H1 (cell line): ENCODE measurements at regions not wholly inside any gene's neighbourhood (a gene's known extent, or its start where the extent isn't known, plus 50 kb on each side); places are given as distances from the start of the nearest gene placed in this dataset.

ENCODE experiments used
- CTCF ChIA-PET: fragments of 300-600 bp; sonication (Branson Sonifier 250); formaldehyde crosslinking; loops from one replicate; lab custom pipeline; 2021; ENCODE audit not compliant: partially characterized antibody; lab: Charles Lee
- POLR2A ChIA-PET: fragments of 300-600 bp; sonication (Branson Sonifier 250); formaldehyde crosslinking; loops from one replicate; lab custom pipeline; 2021; ENCODE audit warnings: inconsistent platforms; ENCODE audit not compliant: partially characterized antibody; lab: Charles Lee
- DNase-seq, 2 experiments: peaks; one replicate each; pipeline versions ENCODE4 v3.0.0 to v3.0.0-alpha.2; 2010 to 2022; ENCODE audit warnings: low spot score in 2 of 2, low read depth in 1 of 2, mixed read lengths in 1 of 2
- FAIRE-seq: peaks from 2 replicates; lab custom pipeline; 2011; peaks lifted over from hg19 to GRCh38; lab: Jason Lieb, UNC
- H2AFZ ChIP-seq: 2 replicates; pipeline ENCODE4 v1.8.1; 2012; ENCODE audit warnings: low read length, inconsistent platforms
- H2AK5ac ChIP-seq: 2 replicates; pipeline ENCODE4 v1.6.1; 2013; ENCODE audit warnings: low read depth, low read length
- H2BK120ac ChIP-seq: replicated peaks from 2 replicates; pipeline ENCODE3; 2013; ENCODE audit warnings: low read depth, low read length, inconsistent platforms
- H2BK12ac ChIP-seq: 2 replicates; pipeline ENCODE4 v1.6.1; 2013; ENCODE audit warnings: low read depth, low read length
- H2BK15ac ChIP-seq: 2 replicates; pipeline ENCODE4 v1.6.1; 2013; ENCODE audit warnings: low read length
- H2BK20ac ChIP-seq: 2 replicates; pipeline ENCODE4 v1.6.1; 2013; ENCODE audit warnings: low read length
- H2BK5ac ChIP-seq: 2 replicates; pipeline ENCODE4 v1.6.1; 2013; ENCODE audit warnings: low read depth, low read length
- H3K14ac ChIP-seq: 2 replicates; pipeline ENCODE4 v1.6.1; 2013; ENCODE audit warnings: inconsistent platforms; ENCODE audit not compliant: insufficient read length
- H3K18ac ChIP-seq: 2 replicates; pipeline ENCODE4 v1.6.1; 2013; ENCODE audit warnings: low read length; ENCODE audit errors: extremely low read depth
- H3K23ac ChIP-seq: 2 replicates; pipeline ENCODE4 v1.6.1; 2013; ENCODE audit warnings: inconsistent platforms; ENCODE audit not compliant: insufficient read length
- H3K23me2 ChIP-seq: 2 replicates; pipeline ENCODE4 v1.6.1; 2013; ENCODE audit warnings: low read depth, low read length
- H3K27ac ChIP-seq: 2 replicates; pipeline ENCODE4 v1.6.1; 2011; ENCODE audit warnings: low read depth, low read length, inconsistent platforms
- H3K27me3 ChIP-seq, 4 experiments: replicated peaks in 1 of 4; 1 replicate in 1 of 4; 2 replicates in 3 of 4; pipeline versions ENCODE4 v1.6.1 to v1.8.1; 2011 to 2013; ENCODE audit warnings: low read length in 3 of 4, mild to moderate bottlenecking in 3 of 4, inconsistent platforms in 2 of 4, mixed read lengths in 2 of 4, moderate library complexity in 1 of 4; ENCODE audit not compliant: control insufficient read depth in 3 of 4, insufficient read depth in 3 of 4; ENCODE audit errors: extremely low read depth in 1 of 4
- H3K36me3 ChIP-seq, 4 experiments: 2 replicates each; pipeline versions ENCODE4 v1.6.1 to v1.8.1; 2011 to 2013; ENCODE audit warnings: mild to moderate bottlenecking in 4 of 4, low read length in 3 of 4, moderate library complexity in 2 of 4, control low read depth in 1 of 4, inconsistent platforms in 1 of 4; ENCODE audit not compliant: insufficient read depth in 4 of 4, control insufficient read depth in 2 of 4
- H3K4ac ChIP-seq: replicated peaks from 2 replicates; pipeline ENCODE3; 2013; ENCODE audit warnings: low read length, low read depth, mixed read lengths, inconsistent platforms; ENCODE audit not compliant: insufficient read length
- H3K4me1 ChIP-seq, 4 experiments: replicated peaks in 1 of 4; 1 replicate in 1 of 4; 2 replicates in 3 of 4; pipeline versions ENCODE4 v1.6.1 to v1.8.1; 2011 to 2013; ENCODE audit warnings: low read length in 3 of 4, inconsistent platforms in 2 of 4, mixed read lengths in 1 of 4; ENCODE audit not compliant: insufficient read depth in 4 of 4, control insufficient read depth in 3 of 4
- H3K4me2 ChIP-seq, 2 experiments: 2 replicates each; pipeline versions ENCODE4 v1.6.1 to v1.8.1; 2011 to 2013; ENCODE audit warnings: low read depth in 2 of 2, low read length in 2 of 2, control low read depth in 1 of 2, inconsistent platforms in 1 of 2, mild to moderate bottlenecking in 1 of 2; ENCODE audit not compliant: insufficient read depth in 1 of 2
- H3K4me3 ChIP-seq, 4 experiments: fragments of 200-600, 300-600 bp in 1 of 4; sonication (generic), shearing (Covaris generic), sonication (Bioruptor Twin) in 1 of 4; 2 replicates each; pipeline versions ENCODE4 v1.5.1 to v1.8.1; 2011 to 2016; ENCODE audit warnings: low read length in 4 of 4, low read depth in 3 of 4, control low read depth in 2 of 4, inconsistent platforms in 2 of 4, mild to moderate bottlenecking in 2 of 4, mixed read lengths in 1 of 4, moderate library complexity in 1 of 4; ENCODE audit not compliant: insufficient read depth in 2 of 4; ENCODE audit errors: extremely low read depth in 1 of 4
- H3K56ac ChIP-seq: replicated peaks from 2 replicates; pipeline ENCODE3; 2013; ENCODE audit warnings: low read depth, mild to moderate bottlenecking, mixed read lengths, low read length, inconsistent platforms; ENCODE audit not compliant: insufficient read length
- H3K79me1 ChIP-seq: 2 replicates; pipeline ENCODE4 v1.6.1; 2013; ENCODE audit warnings: low read depth, low read length, control low read depth
- H3K79me2 ChIP-seq, 2 experiments: 2 replicates each; pipeline versions ENCODE4 v1.6.1 to v1.8.1; 2012 to 2013; ENCODE audit warnings: low read length in 2 of 2, mild to moderate bottlenecking in 2 of 2, inconsistent platforms in 1 of 2; ENCODE audit not compliant: insufficient read depth in 2 of 2, control insufficient read depth in 1 of 2
- H3K9ac ChIP-seq, 4 experiments: replicated peaks in 1 of 4; 1 replicate in 1 of 4; 2 replicates in 3 of 4; pipeline versions ENCODE4 v1.6.1 to v1.8.1; 2011 to 2013; ENCODE audit warnings: low read depth in 3 of 4, low read length in 3 of 4, control low read depth in 2 of 4, mild to moderate bottlenecking in 2 of 4, moderate library complexity in 2 of 4, inconsistent platforms in 1 of 4; ENCODE audit errors: extremely low read depth in 1 of 4
- H3K9me3 ChIP-seq, 2 experiments: 2 replicates each; pipeline versions ENCODE4 v1.6.1 to v1.8.1; 2012 to 2013; ENCODE audit warnings: mild to moderate bottlenecking in 2 of 2, moderate library complexity in 2 of 2, control low read depth in 1 of 2, inconsistent platforms in 1 of 2, low read depth in 1 of 2, low read length in 1 of 2, mixed read lengths in 1 of 2; ENCODE audit not compliant: insufficient read depth in 2 of 2
- H4K20me1 ChIP-seq, 2 experiments: replicated peaks in 1 of 2; 2 replicates each; pipeline versions ENCODE3 to v1.8.1; 2011 to 2013; ENCODE audit warnings: inconsistent platforms in 2 of 2, low read length in 2 of 2, mild to moderate bottlenecking in 1 of 2; ENCODE audit not compliant: insufficient read depth in 2 of 2, control insufficient read depth in 1 of 2
- H4K5ac ChIP-seq: 2 replicates; pipeline ENCODE4 v1.6.1; 2013; ENCODE audit warnings: low read length, low read depth, mixed read lengths, inconsistent platforms; ENCODE audit not compliant: insufficient read length
- H4K8ac ChIP-seq: 2 replicates; pipeline ENCODE4 v1.8.0; 2013; ENCODE audit warnings: mild to moderate bottlenecking, moderate library complexity, low read length, inconsistent platforms; ENCODE audit not compliant: insufficient read depth; ENCODE audit errors: extremely low read depth
- H4K91ac ChIP-seq: replicated peaks from 2 replicates; pipeline ENCODE3; 2013; ENCODE audit warnings: low read length, mixed read lengths, inconsistent platforms; ENCODE audit not compliant: insufficient read length
- CREB1 ChIP-seq: IDR thresholded peaks from 2 replicates; pipeline ENCODE4 v1.6.1; 2012; ENCODE audit warnings: inconsistent platforms
- EGR1 ChIP-seq: IDR thresholded peaks from 2 replicates; pipeline ENCODE4 v1.6.1; 2011; ENCODE audit warnings: low read depth, low read length, borderline replicate concordance
- HDAC2 ChIP-seq, 2 experiments: fragments of 300-600 bp in 1 of 2; sonication (generic) in 1 of 2; IDR thresholded peaks; 2 replicates each; pipeline ENCODE4 v1.6.1; 2011 to 2012; ENCODE audit warnings: low read depth in 2 of 2, low read length in 2 of 2, mild to moderate bottlenecking in 2 of 2, moderate library complexity in 2 of 2, borderline replicate concordance in 1 of 2, inconsistent platforms in 1 of 2
- NRF1 ChIP-seq: IDR thresholded peaks from 2 replicates; pipeline ENCODE4 v1.6.1; 2011; ENCODE audit warnings: mild to moderate bottlenecking, low read depth, low read length, improper control_type of control experiment
- POLR2A ChIP-seq, 2 experiments: IDR thresholded peaks; 1 replicate in 1 of 2; 2 replicates in 1 of 2; pipeline ENCODE4 v1.6.1; 2011; ENCODE audit warnings: low read depth in 2 of 2, low read length in 2 of 2, mild to moderate bottlenecking in 2 of 2; ENCODE audit errors: control extremely low read depth in 1 of 2
- POU5F1 ChIP-seq: IDR thresholded peaks from 2 replicates; pipeline ENCODE4 v1.6.1; 2011; ENCODE audit warnings: low read depth, mild to moderate bottlenecking, low read length, moderate library complexity
- RAD21 ChIP-seq, 2 experiments: IDR thresholded peaks in 1 of 2; conservative IDR thresholded peaks in 1 of 2; 2 replicates each; pipeline ENCODE4 v1.6.1; 2011; ENCODE audit warnings: low read depth in 2 of 2, low read length in 2 of 2, improper control_type of control experiment in 1 of 2, inconsistent platforms in 1 of 2, mild to moderate bottlenecking in 1 of 2, moderate library complexity in 1 of 2
- RNF2 ChIP-seq: fragments of 200-900, 300-1000 bp; sonication (generic); IDR thresholded peaks from 2 replicates; pipeline ENCODE4 v1.7.1; 2016; ENCODE audit warnings: borderline replicate concordance, low read depth, mild to moderate bottlenecking, antibody characterized with exemption, low read length; ENCODE audit not compliant: poor library complexity, severe bottlenecking; ENCODE audit errors: missing control alignments
- TBP ChIP-seq: IDR thresholded peaks from 2 replicates; pipeline ENCODE4 v1.6.1; 2011; ENCODE audit warnings: low read depth, low read length, improper control_type of control experiment
- YY1 ChIP-seq: IDR thresholded peaks from 2 replicates; pipeline ENCODE4 v1.6.1; 2011; ENCODE audit warnings: low read depth, mild to moderate bottlenecking, low read length
- WGBS, 2 experiments: shearing (Covaris generic) in 1 of 2; methylation state at CpG; one replicate each; pipeline versions ENCODE4 v1.1.6 to v1.1.7; 2013 to 2015; ENCODE audit warnings: low lambda C conversion rate in 2 of 2, mixed read lengths in 2 of 2, inconsistent platforms in 1 of 2, low coverage in 1 of 2, missing lambda C conversion rate in 1 of 2; ENCODE audit not compliant: insufficient replicate concordance in 2 of 2, insufficient coverage in 1 of 2, insufficient read length in 1 of 2; ENCODE audit errors: extremely low coverage in 1 of 2, missing lambda C conversion rate in 1 of 2; 5-methylcytosine and 5-hydroxymethylcytosine counted together

DNA sequence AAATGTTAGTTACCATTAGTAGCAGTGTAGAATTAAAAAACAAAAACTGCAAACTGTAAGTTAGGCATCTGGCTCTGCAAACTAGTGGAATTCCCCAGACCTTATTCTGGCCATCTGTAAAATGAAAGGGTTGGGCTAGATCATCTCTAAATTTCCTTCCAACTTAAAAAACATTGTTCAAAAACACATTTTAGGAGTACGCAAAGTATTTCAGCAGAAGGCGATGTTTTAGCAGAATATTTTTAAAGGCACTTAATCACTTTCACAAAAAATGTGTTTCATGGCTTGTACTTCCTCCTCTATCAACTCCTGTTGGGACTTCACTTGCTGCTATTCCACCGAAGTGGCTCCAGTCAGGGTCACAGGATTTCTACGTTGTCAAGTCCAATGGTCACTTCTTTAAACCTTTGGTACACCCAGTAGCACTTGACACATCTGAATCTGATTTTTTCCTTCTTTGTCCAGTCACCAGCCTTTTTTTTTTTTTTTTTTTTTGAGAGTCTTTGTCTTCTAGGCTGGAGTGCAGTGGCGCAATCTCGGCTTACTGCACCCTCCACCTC is 169.0 kb downstream of the AHR start:
- FAIRE-seq: no peak
- POLR2A ChIA-PET: no interaction called here
- H2AK5ac ChIP-seq: no peak overlapping the region

More for the DNA sequence above, 169.0 kb downstream of the AHR start:
- no peak overlapping the region for H3K4me3 ChIP-seq
- CTCF ChIA-PET: interaction anchor here (1.5 kb wide), 1 partner anchor 8 kb away, joined by 6 read pairs; no protein-coding TSS in a partner anchor
- H3K36me3 ChIP-seq: no peaks in the 10 kb centered on the region
- H4K20me1 ChIP-seq: no peaks in the 10 kb centered on the region
- no peak for DNase-seq
- H3K56ac ChIP-seq: no peak overlapping the region
- H4K5ac ChIP-seq: no peak overlapping the region
- no peak overlapping the region for H3K4ac ChIP-seq
- no peaks in the 10 kb centered on the region for H3K79me1 ChIP-seq
- H3K23ac ChIP-seq: no peak overlapping the region
- H3K18ac ChIP-seq: no peak overlapping the region
- H2BK12ac ChIP-seq: no peak overlapping the region
- 88% methylated on average over 6 of the region's 6 CpGs; no CpG with 5 or more reads in 1 of the 2 experiments for WGBS, 2 experiments
- no peak for TF ChIP-seq TBP
- no peak for TF ChIP-seq POLR2A (IDR thresholded peaks at IDR 0.05; ENCODE audit: control extremely low read depth in 1 of 2, low read depth in 2 of 2, low read length in 2 of 2)
- no peak for TF ChIP-seq RAD21 (IDR thresholded peaks at IDR 0.05 in 1 of 2, conservative IDR thresholded peaks at IDR 0.05 in 1 of 2; ENCODE audit: low read depth in 2 of 2, low read length in 2 of 2)
- no peak for TF ChIP-seq CREB1
- no peak for TF ChIP-seq RNF2
- TF ChIP-seq HDAC2 (IDR thresholded peaks at IDR 0.05; ENCODE audit: borderline replicate concordance in 1 of 2, low read depth in 2 of 2, low read length in 2 of 2): no peak
- TF ChIP-seq EGR1: no peak
- no peak for TF ChIP-seq NRF1
- TF ChIP-seq YY1: no peak
- TF ChIP-seq POU5F1: no peak
- no peak overlapping the region for H2AFZ ChIP-seq
- H2BK15ac ChIP-seq: no peak overlapping the region
- H2BK120ac ChIP-seq: no peak overlapping the region
- no peaks in the 10 kb centered on the region for H3K4me1 ChIP-seq
- no peak overlapping the region for H3K4me2 ChIP-seq
- no peak overlapping the region for H3K27ac ChIP-seq
- no peaks in the 10 kb centered on the region for H3K9me3 ChIP-seq
- no peak overlapping the region for H2BK20ac ChIP-seq
- H3K79me2 ChIP-seq: no peaks in the 10 kb centered on the region
- no peak overlapping the region for H2BK5ac ChIP-seq
- no peaks in the 10 kb centered on the region for H3K27me3 ChIP-seq
- H3K23me2 ChIP-seq: no peaks in the 10 kb centered on the region
- H3K14ac ChIP-seq: no peak overlapping the region
- H4K91ac ChIP-seq: no peak overlapping the region
- H4K8ac ChIP-seq: no peak overlapping the region
- no peak overlapping the region for H3K9ac ChIP-seq
